Chondrocyte (in vitro differentiated cells): ENCODE measurements at regions not wholly inside any gene's neighbourhood (a gene's known extent, or its start where the extent isn't known, plus 50 kb on each side); places are given as distances from the start of the nearest gene placed in this dataset.

Source experiments
- DNase-seq: peaks from one replicate; pipeline ENCODE4 v3.0.0; 2021; ENCODE audit warnings: mixed read lengths, low spot score
- H3K27ac Mint-ChIP-seq: one replicate; pipeline ENCODE4 v1.8.0; 2021; ENCODE audit warnings: mild to moderate bottlenecking, moderate library complexity, mixed read lengths; ENCODE audit not compliant: unreplicated experiment
- H3K27me3 Mint-ChIP-seq: 2 replicates; pipeline ENCODE4 v1.8.0; 2021; ENCODE audit warnings: low read depth, mixed read lengths
- H3K36me3 Mint-ChIP-seq: 2 replicates; pipeline ENCODE4 v1.8.0; 2021; ENCODE audit warnings: low read depth, mixed read lengths
- H3K4me1 Mint-ChIP-seq: 2 replicates; pipeline ENCODE4 v1.8.0; 2021; ENCODE audit warnings: low read depth, mild to moderate bottlenecking, mixed read lengths
- H3K4me3 Mint-ChIP-seq: one replicate; pipeline ENCODE4 v1.8.0; 2021; ENCODE audit warnings: mild to moderate bottlenecking, moderate library complexity, mixed read lengths; ENCODE audit not compliant: unreplicated experiment
- H3K9me3 Mint-ChIP-seq: 2 replicates; pipeline ENCODE4 v1.8.0; 2021; ENCODE audit warnings: low read depth, mixed read lengths
- TF ChIP-seq, protein P1 (sequence below): fragments of 200-600 bp; sonication (generic); IDR thresholded peaks from 2 replicates; pipeline ENCODE4 v1.5.0; 2021; ENCODE audit warnings: antibody characterized with exemption, mild to moderate bottlenecking, moderate library complexity

GRCh38 chr2:67752199-67752598 lies 310.6 kb downstream of the C1D start:
- no peaks in the 10 kb centered on the region for H3K9me3 Mint-ChIP-seq
- no peak overlapping the region for H3K4me3 Mint-ChIP-seq
- no peaks in the 10 kb centered on the region for H3K4me1 Mint-ChIP-seq

DNA sequence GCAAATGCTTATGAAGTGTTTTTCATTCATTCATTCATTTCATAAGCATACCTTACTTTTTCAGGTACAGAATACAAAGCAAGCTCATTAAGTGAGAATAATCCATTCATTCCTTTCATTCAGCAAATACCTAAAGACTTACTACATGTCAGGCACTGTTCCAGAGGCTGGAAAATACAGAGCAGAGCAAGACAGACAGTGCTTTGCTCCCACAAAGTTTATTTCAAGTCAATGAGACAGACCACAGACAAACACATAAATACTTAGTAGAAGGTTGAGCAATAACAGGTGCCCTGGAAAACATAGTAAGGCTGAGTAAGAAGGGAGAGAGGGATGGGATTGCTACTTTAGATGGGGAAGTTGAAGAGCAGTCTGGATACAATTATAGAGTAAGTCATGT lies 309.8 kb downstream of the C1D start:
- H3K27ac Mint-ChIP-seq, result no peak overlapping the region
- no peaks in the 10 kb centered on the region for H3K4me1 Mint-ChIP-seq
- H3K4me3 Mint-ChIP-seq, result no peak overlapping the region
- H3K27me3 Mint-ChIP-seq, result peaks cover 11% of the 10 kb centered on the region
- H3K36me3 Mint-ChIP-seq, result no peaks in the 10 kb centered on the region
- no peaks in the 10 kb centered on the region for H3K9me3 Mint-ChIP-seq
- TF ChIP-seq, protein P1, sequence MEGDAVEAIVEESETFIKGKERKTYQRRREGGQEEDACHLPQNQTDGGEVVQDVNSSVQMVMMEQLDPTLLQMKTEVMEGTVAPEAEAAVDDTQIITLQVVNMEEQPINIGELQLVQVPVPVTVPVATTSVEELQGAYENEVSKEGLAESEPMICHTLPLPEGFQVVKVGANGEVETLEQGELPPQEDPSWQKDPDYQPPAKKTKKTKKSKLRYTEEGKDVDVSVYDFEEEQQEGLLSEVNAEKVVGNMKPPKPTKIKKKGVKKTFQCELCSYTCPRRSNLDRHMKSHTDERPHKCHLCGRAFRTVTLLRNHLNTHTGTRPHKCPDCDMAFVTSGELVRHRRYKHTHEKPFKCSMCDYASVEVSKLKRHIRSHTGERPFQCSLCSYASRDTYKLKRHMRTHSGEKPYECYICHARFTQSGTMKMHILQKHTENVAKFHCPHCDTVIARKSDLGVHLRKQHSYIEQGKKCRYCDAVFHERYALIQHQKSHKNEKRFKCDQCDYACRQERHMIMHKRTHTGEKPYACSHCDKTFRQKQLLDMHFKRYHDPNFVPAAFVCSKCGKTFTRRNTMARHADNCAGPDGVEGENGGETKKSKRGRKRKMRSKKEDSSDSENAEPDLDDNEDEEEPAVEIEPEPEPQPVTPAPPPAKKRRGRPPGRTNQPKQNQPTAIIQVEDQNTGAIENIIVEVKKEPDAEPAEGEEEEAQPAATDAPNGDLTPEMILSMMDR, result no peak
- no peak for DNase-seq

More at GRCh38 chr2:67752199-67752598, 310.6 kb downstream of the C1D start:
- TF ChIP-seq, protein P1, result no peak
- DNase-seq, result no peak
- H3K27ac Mint-ChIP-seq, result no peak overlapping the region
- peaks cover 11% of the 10 kb centered on the region for H3K27me3 Mint-ChIP-seq
- no peaks in the 10 kb centered on the region for H3K36me3 Mint-ChIP-seq

DNA sequence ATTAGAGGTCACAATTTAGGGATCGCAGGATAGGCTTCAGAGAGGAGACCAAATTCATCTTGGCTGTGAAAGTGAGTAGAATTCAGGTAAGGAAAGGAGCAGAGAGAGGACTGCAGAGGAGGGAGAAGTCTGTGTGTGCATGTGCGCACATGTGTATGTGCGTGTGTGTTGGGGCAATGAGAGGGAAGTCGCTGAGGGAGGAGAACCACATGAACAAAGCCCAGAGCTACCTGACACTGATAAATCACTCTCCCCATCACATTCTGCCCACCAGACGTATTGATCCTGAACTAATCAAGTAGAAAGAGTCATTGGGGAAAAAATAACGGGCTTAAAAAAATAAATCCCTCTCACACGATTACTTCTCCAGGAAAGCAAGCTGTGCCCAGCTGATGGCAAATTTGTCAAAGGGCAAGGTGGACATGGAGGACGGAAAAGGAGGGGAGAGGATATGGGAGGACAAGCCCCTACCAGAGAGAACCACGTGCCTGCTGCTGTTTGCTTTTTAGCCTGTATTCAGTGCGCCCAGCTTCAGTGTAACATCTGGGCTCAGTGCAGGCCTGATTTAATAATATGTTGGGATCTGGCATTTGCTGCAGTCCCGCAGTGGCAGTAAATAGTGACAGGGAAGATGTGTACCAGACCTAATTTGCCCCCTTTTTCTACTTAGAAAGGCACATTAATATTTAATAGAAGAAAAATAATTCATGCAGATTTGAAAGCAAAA lies 307.5 kb downstream of the C1D start:
- no peaks in the 10 kb centered on the region for H3K9me3 Mint-ChIP-seq
- DNase-seq, result no peak
- H3K27me3 Mint-ChIP-seq, result peaks cover 4% of the 10 kb centered on the region
- TF ChIP-seq, protein P1, result no peak
- no peak overlapping the region for H3K27ac Mint-ChIP-seq
- no peak overlapping the region for H3K4me3 Mint-ChIP-seq
- no peaks in the 10 kb centered on the region for H3K4me1 Mint-ChIP-seq
- no peaks in the 10 kb centered on the region for H3K36me3 Mint-ChIP-seq

DNA sequence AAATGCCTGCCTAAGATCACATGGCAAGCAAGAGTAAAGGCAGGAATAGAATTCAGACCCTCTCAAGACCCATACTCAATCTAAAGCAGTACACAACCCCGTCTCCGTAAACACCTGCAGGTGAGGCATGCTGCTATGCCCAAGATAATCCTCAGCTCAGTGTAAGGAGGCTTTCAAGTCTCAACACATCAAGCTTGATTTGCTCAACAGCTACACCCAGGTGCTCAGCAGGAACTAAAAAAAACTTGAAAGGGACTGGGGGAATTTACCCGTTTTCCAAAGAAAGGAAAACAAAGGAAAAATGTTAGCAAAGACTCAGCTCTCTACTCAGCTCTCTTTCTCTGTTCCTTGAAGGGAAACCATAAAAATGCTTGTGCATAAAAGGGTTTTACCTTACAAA lies 301.8 kb downstream of the C1D start:
- no peak overlapping the region for H3K4me3 Mint-ChIP-seq
- H3K36me3 Mint-ChIP-seq, result no peaks in the 10 kb centered on the region
- H3K9me3 Mint-ChIP-seq, result no peaks in the 10 kb centered on the region
- peaks cover 14% of the 10 kb centered on the region for H3K27me3 Mint-ChIP-seq
- H3K27ac Mint-ChIP-seq, result no peak overlapping the region
- TF ChIP-seq, protein P1, result no peak
- no peak for DNase-seq
- no peaks in the 10 kb centered on the region for H3K4me1 Mint-ChIP-seq

DNA sequence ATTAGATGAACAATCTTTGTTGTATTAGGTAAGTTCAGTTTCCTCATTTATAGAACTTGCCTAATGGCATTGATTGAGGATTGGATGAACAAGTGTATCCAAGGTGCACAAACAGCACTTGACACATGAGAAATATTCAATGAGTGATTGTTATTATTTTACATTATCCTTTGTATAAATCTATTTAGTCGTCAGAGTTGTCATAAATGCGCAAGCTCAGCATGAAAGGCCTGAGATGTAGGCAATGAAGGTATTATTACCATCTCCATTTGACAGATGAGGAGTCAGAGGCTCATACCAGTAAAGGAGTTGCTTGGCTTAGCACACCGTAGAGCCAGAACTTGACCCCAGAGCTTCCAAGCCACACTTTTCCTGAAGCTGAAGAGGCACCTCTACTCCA lies 291.4 kb downstream of the C1D start:
- Mint-ChIP-seq H3K27ac (no peak overlapping the region), H3K36me3 (no peaks in the 10 kb centered on the region), H3K27me3 (peaks cover 5% of the 10 kb centered on the region), H3K9me3 (peaks cover 4% of the 10 kb centered on the region), H3K4me3 (no peak overlapping the region), H3K4me1 (no peaks in the 10 kb centered on the region)
- TF ChIP-seq, protein P1, result no peak
- no peak for DNase-seq
